HEK293 (cell line): ENCODE measurements at regions not wholly inside any gene's neighbourhood (a gene's known extent, or its start where the extent isn't known, plus 50 kb on each side); places are given as distances from the start of the nearest gene placed in this dataset.

ENCODE experiments used
- BCL11A ChIP-seq: fragments of 450-650 bp; formaldehyde crosslinking; IDR thresholded peaks from 2 replicates; pipeline ENCODE4 v1.5.1; 2016; ENCODE audit warnings: low read depth, missing biosample characterization, missing genetic modification characterization
- EGR2 ChIP-seq: fragments of 450-650 bp; formaldehyde crosslinking; IDR thresholded peaks from 2 replicates; pipeline ENCODE4 v1.5.1; 2016; ENCODE audit warnings: low read depth, missing biosample characterization, missing genetic modification characterization
- SP2 ChIP-seq: fragments of 450-650 bp; formaldehyde crosslinking; IDR thresholded peaks from 2 replicates; pipeline ENCODE4 v1.5.1; 2016; ENCODE audit warnings: missing biosample characterization, missing genetic modification characterization
- ZBTB17 ChIP-seq: fragments of 450-650 bp; formaldehyde crosslinking; IDR thresholded peaks from 2 replicates; pipeline ENCODE4 v1.5.1; 2016; ENCODE audit warnings: missing biosample characterization, missing genetic modification characterization
- ZNF112 ChIP-seq: fragments of 450-650 bp; formaldehyde crosslinking; IDR thresholded peaks from 2 replicates; pipeline ENCODE4 v1.5.0; 2017; ENCODE audit warnings: missing biosample characterization, missing genetic modification characterization
- TF ChIP-seq, protein P1 (sequence below): fragments of 450-650 bp; formaldehyde crosslinking; IDR thresholded peaks from 2 replicates; pipeline ENCODE4 v1.5.1; 2016; ENCODE audit warnings: missing biosample characterization, missing genetic modification characterization
- TF ChIP-seq, protein P2 (sequence below): fragments of 450-650 bp; formaldehyde crosslinking; IDR thresholded peaks from 2 replicates; pipeline ENCODE4 v1.5.1; 2016; ENCODE audit warnings: missing biosample characterization, missing genetic modification characterization, low read depth

DNA sequence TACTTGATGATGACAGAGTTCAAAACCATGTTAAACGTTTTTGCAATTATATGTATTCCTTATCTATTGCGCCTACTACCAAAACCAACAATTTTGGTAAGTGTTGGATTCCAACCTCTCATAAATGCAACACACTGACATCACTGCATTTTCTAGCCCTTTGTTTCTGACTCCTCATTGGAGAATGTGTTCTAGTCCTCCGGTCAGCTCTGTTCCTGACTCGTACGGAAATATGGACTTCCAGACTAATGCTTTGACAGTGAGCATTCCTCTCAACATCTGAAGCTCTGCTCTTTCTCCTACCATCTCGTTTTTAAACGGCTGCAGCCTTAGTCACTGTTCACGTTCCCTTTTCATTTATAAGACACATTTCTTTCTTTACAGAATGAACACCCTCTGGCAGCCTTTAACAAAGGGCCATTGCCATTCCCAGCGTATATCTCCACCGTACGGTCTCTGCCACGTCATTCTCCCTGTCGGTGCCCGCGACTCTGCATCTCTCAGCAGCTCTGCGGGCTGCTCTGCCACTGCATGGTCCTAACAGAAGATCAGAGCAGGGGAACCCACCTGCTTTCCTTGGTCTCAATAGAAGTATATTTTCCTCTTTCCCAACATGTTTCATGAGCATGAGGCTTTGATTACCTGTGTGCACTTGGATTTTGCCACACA lies 103.0 kb upstream of the SYNDIG1 start:
- TF ChIP-seq, protein P1, sequence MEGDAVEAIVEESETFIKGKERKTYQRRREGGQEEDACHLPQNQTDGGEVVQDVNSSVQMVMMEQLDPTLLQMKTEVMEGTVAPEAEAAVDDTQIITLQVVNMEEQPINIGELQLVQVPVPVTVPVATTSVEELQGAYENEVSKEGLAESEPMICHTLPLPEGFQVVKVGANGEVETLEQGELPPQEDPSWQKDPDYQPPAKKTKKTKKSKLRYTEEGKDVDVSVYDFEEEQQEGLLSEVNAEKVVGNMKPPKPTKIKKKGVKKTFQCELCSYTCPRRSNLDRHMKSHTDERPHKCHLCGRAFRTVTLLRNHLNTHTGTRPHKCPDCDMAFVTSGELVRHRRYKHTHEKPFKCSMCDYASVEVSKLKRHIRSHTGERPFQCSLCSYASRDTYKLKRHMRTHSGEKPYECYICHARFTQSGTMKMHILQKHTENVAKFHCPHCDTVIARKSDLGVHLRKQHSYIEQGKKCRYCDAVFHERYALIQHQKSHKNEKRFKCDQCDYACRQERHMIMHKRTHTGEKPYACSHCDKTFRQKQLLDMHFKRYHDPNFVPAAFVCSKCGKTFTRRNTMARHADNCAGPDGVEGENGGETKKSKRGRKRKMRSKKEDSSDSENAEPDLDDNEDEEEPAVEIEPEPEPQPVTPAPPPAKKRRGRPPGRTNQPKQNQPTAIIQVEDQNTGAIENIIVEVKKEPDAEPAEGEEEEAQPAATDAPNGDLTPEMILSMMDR (tag by site-specific recombination) = no peak
- TF ChIP-seq, protein P2, sequence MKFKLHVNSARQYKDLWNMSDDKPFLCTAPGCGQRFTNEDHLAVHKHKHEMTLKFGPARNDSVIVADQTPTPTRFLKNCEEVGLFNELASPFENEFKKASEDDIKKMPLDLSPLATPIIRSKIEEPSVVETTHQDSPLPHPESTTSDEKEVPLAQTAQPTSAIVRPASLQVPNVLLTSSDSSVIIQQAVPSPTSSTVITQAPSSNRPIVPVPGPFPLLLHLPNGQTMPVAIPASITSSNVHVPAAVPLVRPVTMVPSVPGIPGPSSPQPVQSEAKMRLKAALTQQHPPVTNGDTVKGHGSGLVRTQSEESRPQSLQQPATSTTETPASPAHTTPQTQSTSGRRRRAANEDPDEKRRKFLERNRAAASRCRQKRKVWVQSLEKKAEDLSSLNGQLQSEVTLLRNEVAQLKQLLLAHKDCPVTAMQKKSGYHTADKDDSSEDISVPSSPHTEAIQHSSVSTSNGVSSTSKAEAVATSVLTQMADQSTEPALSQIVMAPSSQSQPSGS = no peak
- TF ChIP-seq ZBTB17 (tag by site-specific recombination) (no peak), SP2 (no peak), BCL11A (tag by site-specific recombination) (no peak), EGR2 (tag by site-specific recombination) (no peak), ZNF112 (tag by site-specific recombination) (no peak)
